ENCODE measurements at regions not wholly inside any gene's neighbourhood (a gene's known extent, or its start where the extent isn't known, plus 50 kb on each side); places are given as distances from the start of the nearest gene placed in this dataset.

DNA sequence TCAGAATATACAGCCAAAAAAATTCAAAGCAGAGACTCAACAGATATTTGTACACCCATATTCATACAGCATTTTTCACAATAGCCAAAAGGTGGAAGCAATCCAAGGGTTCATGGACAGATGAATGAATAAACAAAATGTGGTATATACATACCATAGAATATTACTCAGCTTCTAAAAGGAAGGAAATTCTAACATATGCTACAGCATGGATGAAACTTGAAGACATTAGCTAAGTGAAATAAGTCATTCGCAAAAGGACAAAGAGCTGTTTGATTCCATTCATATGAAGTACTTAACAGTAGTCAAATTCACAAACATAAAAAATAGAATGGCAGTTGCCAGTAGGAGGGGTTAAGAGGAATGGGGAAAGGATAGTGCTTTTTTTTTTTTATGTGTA, 91.8 kb upstream of the ARID2 start:
- TF ChIP-seq MXI1 (conservative IDR thresholded peaks at IDR 0.05; ENCODE audit: poor library complexity, severe bottlenecking): no peak
- TF ChIP-seq, protein P1, sequence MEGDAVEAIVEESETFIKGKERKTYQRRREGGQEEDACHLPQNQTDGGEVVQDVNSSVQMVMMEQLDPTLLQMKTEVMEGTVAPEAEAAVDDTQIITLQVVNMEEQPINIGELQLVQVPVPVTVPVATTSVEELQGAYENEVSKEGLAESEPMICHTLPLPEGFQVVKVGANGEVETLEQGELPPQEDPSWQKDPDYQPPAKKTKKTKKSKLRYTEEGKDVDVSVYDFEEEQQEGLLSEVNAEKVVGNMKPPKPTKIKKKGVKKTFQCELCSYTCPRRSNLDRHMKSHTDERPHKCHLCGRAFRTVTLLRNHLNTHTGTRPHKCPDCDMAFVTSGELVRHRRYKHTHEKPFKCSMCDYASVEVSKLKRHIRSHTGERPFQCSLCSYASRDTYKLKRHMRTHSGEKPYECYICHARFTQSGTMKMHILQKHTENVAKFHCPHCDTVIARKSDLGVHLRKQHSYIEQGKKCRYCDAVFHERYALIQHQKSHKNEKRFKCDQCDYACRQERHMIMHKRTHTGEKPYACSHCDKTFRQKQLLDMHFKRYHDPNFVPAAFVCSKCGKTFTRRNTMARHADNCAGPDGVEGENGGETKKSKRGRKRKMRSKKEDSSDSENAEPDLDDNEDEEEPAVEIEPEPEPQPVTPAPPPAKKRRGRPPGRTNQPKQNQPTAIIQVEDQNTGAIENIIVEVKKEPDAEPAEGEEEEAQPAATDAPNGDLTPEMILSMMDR (IDR thresholded peaks at IDR 0.05; ENCODE audit: poor library complexity, severe bottlenecking): no peak
- no peak for TF ChIP-seq EZH2 (IDR thresholded peaks at IDR 0.05; ENCODE audit: borderline replicate concordance, insufficient read depth, low read length, poor library complexity, severe bottlenecking)
- no peak for TF ChIP-seq SMC3 (conservative IDR thresholded peaks at IDR 0.05; ENCODE audit: poor library complexity)

All from neural cell (in vitro differentiated cells).